Endometrial microvascular endothelial cells (primary cell): ENCODE measurements at regions not wholly inside any gene's neighbourhood (a gene's known extent, or its start where the extent isn't known, plus 50 kb on each side); places are given as distances from the start of the nearest gene placed in this dataset.

Experiments used
- in situ Hi-C: cut with HindIII; loops from 2 replicates; pipeline ENCODE4 v1.10.0; 2017; ENCODE audit warnings: low sequenced_read_pairs, low pct_unique_long_range_greater_than_20kb; ENCODE audit errors: inconsistent ontology term

- in situ Hi-C loops, result no loop called here
Observed at GRCh38 chr19:5222821-5223321, 117.7 kb downstream of the PTPRS start.

- in situ Hi-C loops, result no loop called here
Observed at GRCh38 chr19:5222178-5222577, 118.4 kb downstream of the PTPRS start.

- in situ Hi-C loops, result no loop called here
Observed at GRCh38 chr19:5220866-5221265, 119.7 kb downstream of the PTPRS start.

GRCh38 chr19:5220361-5220760 lies 120.3 kb downstream of the PTPRS start:
- in situ Hi-C loops, result no loop called here

- in situ Hi-C loops, result no loop called here
Observed at GRCh38 chr19:5219551-5220304, 120.9 kb downstream of the PTPRS start.

- in situ Hi-C loops, result no loop called here
Observed at GRCh38 chr19:5218963-5219530, 121.6 kb downstream of the PTPRS start.

- in situ Hi-C loops, result no loop called here
Observed at GRCh38 chr19:5218255-5218855, 122.3 kb downstream of the PTPRS start.

- in situ Hi-C loops, result no loop called here
Observed at GRCh38 chr19:5217171-5217570, 123.4 kb downstream of the PTPRS start.

- in situ Hi-C loops, result no loop called here
Observed at GRCh38 chr19:5216141-5216847, 124.3 kb downstream of the PTPRS start.

- in situ Hi-C loops, result no loop called here
Observed at GRCh38 chr19:5215431-5215830, 125.2 kb downstream of the PTPRS start.

GRCh38 chr19:5214902-5215301 lies 125.7 kb downstream of the PTPRS start:
- in situ Hi-C loops, result no loop called here

GRCh38 chr19:5214371-5214770 lies 126.2 kb downstream of the PTPRS start:
- in situ Hi-C loops, result no loop called here

- in situ Hi-C loops, result no loop called here
Observed at GRCh38 chr19:5213667-5214066, 126.9 kb downstream of the PTPRS start.

GRCh38 chr19:5212101-5212500 lies 128.5 kb downstream of the PTPRS start:
- in situ Hi-C loops, result no loop called here

- in situ Hi-C loops, result no loop called here
Observed at GRCh38 chr19:5211217-5211822, 129.3 kb downstream of the PTPRS start.

GRCh38 chr19:5210556-5210955 lies 130.1 kb downstream of the PTPRS start:
- in situ Hi-C loops, result no loop called here

- in situ Hi-C loops, result no loop called here
Observed at GRCh38 chr19:5207806-5208205, 132.8 kb downstream of the PTPRS start.

- in situ Hi-C loops, result no loop called here
Observed at GRCh38 chr19:5206751-5207075, 133.9 kb downstream of the PTPRS start.

GRCh38 chr19:5205937-5206750 lies 134.5 kb downstream of the PTPRS start:
- in situ Hi-C loops, result no loop called here
